WI38 (cell line): ENCODE measurements at regions not wholly inside any gene's neighbourhood (a gene's known extent, or its start where the extent isn't known, plus 50 kb on each side); places are given as distances from the start of the nearest gene placed in this dataset.

Experiments used
- H3K4me3 ChIP-seq: 2 replicates; pipeline ENCODE4 v1.5.1; 2011; ENCODE audit warnings: low read depth, mild to moderate bottlenecking, control low read depth, low read length
- CTCF ChIP-seq: IDR thresholded peaks from 2 replicates; pipeline ENCODE4 v1.5.1; 2012; ENCODE audit warnings: low read depth, mild to moderate bottlenecking, control low read depth, low read length

- TF ChIP-seq CTCF, result no peak
- H3K4me3 ChIP-seq, result no peak overlapping the region
Observed at GRCh38 chr15:54962637-54963036, 234.1 kb downstream of the RSL24D1 start.

DNA sequence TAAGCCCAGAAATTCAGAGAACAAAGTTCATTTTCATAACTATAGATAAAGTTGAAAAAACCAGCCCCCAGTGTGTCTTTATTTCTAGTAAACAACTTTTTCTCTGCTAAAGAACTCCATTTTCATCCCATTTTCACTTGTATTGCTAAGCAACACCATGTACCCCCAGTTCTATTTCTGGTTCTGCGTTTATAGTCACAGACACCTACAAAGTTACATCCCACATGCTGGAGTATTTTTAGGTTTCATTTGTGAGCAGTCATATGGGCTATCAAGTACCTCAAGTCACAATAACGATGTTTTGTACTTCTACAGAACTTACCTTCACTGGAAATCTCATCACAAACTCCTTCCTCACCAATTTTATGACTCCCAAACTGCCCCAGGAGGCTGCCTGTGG, 236.5 kb downstream of the RSL24D1 start:
- H3K4me3 ChIP-seq, result no peak overlapping the region
- no peak for TF ChIP-seq CTCF

DNA sequence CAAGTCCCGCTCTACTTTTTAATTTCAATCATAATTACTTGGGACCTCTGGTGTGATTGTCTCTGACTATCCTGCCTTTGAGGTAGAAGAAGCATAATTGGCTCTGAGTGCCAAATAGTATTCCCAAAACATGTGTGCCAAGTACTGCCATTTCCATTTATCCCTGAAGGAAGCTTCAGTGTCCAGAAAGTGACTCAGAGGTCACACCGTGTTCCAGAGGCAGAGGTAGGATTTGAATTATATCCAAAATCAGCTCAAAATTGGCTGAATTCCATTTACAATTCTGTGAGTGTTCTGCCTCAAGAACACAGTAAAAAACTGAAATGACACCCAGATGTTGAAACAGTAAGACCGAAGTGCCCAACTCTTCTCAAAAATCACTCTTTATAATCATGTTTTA, 255.3 kb downstream of the RSL24D1 start:
- no peak overlapping the region for H3K4me3 ChIP-seq
- TF ChIP-seq CTCF, result no peak

GRCh38 chr15:54917312-54917711, 279.4 kb downstream of the RSL24D1 start:
- no peak for TF ChIP-seq CTCF
- H3K4me3 ChIP-seq, result no peak overlapping the region

GRCh38 chr15:54915380-54915779, 281.4 kb downstream of the RSL24D1 start:
- no peak for TF ChIP-seq CTCF
- no peak overlapping the region for H3K4me3 ChIP-seq

- no peak for TF ChIP-seq CTCF
Observed at GRCh38 chr15:54884312-54884711, 312.4 kb downstream of the RSL24D1 start.

DNA sequence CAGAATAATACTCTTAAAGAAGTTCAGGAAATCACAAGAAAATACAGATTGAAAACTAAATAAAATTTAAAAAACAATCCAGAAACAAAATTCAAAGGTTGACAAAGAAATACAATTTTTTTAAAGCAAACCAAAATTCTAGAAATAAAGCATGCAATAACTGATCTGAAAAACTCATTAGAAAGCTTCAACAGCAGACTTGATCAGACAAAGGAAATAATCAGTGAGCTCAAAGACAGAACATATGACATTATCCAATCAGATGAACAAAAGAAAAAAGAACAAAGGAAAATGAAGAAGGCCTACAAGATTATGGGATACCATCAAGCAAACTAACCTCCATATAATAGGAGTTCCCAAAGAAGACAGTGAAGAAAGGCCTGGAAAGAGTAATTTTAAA, 336.8 kb downstream of the RSL24D1 start:
- TF ChIP-seq CTCF, result no peak

More at GRCh38 chr15:54884312-54884711, 312.4 kb downstream of the RSL24D1 start:
- no peak overlapping the region for H3K4me3 ChIP-seq

More for the DNA sequence above, 336.8 kb downstream of the RSL24D1 start:
- H3K4me3 ChIP-seq, result no peak overlapping the region
